ENCODE measurements at regions not wholly inside any gene's neighbourhood (a gene's known extent, or its start where the extent isn't known, plus 50 kb on each side); places are given as distances from the start of the nearest gene placed in this dataset.

DNA sequence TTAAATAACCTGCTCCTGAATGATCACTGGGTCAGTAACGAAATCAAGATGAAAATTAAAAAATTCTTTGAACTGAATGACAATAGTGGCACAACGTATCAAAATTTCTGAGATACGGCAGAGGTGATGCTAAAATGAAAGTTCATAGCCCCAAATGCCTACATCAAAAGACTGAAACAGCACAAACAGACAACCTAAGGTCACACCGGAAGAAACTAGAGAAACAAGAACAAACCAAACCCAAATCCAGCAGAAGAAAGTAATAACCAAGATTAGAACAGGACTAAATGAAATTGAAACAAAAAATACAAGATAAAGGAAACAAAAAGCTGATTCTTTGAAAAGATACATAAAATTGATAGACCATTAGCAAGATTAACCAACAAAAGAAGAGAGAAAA is 324.1 kb downstream of the RBM26 start:
- TF ChIP-seq, protein P1, sequence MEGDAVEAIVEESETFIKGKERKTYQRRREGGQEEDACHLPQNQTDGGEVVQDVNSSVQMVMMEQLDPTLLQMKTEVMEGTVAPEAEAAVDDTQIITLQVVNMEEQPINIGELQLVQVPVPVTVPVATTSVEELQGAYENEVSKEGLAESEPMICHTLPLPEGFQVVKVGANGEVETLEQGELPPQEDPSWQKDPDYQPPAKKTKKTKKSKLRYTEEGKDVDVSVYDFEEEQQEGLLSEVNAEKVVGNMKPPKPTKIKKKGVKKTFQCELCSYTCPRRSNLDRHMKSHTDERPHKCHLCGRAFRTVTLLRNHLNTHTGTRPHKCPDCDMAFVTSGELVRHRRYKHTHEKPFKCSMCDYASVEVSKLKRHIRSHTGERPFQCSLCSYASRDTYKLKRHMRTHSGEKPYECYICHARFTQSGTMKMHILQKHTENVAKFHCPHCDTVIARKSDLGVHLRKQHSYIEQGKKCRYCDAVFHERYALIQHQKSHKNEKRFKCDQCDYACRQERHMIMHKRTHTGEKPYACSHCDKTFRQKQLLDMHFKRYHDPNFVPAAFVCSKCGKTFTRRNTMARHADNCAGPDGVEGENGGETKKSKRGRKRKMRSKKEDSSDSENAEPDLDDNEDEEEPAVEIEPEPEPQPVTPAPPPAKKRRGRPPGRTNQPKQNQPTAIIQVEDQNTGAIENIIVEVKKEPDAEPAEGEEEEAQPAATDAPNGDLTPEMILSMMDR (IDR thresholded peaks at IDR 0.05; ENCODE audit: control insufficient read depth, insufficient read depth, low read depth, low read length, missing control alignments) = no peak
- H3K4me3 ChIP-seq (ENCODE audit: control insufficient read depth, low read depth, low read length) = no peak overlapping the region
- DNase-seq (ENCODE audit: low read depth) = no peak

DNA sequence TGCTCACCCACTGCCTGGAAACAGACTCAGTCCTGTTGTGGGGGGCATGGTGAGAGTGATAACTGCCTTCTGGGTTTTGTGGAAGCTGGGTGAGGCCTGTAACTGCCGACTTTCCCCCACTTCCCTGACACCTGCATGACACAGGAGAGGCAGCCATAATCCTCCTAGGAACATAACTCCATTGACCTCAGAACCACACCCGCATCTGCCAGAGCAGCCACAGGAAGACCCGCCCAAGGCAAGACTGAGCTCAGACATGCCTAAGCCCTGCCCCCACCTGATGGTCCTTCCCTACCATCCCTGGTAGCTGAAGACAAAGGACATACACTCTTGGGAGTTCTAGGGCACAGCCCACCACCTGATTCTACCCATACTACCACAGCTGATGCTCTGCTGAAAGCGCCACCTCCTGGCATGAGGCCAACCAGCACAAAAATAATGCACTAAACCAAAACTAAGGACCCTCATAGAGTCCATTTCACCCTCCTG is 326.7 kb downstream of the RBM26 start:
- no peak for DNase-seq (ENCODE audit: low read depth)
- no peak overlapping the region for H3K4me3 ChIP-seq (ENCODE audit: control insufficient read depth, low read depth, low read length)

DNA sequence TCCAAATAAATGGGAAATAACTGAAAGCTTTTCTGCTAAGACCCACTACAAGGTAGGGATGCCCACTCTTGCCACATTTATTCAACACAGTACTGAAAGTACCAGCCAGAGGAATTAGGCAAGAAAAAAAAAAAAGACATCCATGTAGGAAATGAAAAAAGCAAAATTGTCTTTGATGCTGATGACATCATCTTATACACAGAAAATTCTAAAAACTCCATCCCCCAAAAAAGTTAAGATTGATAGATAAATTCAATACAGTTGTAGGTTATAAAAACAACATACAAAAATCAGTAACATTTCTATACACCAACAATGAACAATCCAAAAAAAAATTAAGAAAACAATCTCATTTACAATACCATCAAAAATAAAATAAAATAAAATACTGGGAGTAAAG is 330.4 kb downstream of the RBM26 start:
- H3K4me3 ChIP-seq (ENCODE audit: control insufficient read depth, low read depth, low read length) = no peak overlapping the region
- no peak for DNase-seq (ENCODE audit: low read depth)
- TF ChIP-seq, protein P1 (IDR thresholded peaks at IDR 0.05; ENCODE audit: control insufficient read depth, insufficient read depth, low read depth, low read length, missing control alignments) = no peak

More for the DNA sequence above, 326.7 kb downstream of the RBM26 start:
- TF ChIP-seq, protein P1 (IDR thresholded peaks at IDR 0.05; ENCODE audit: control insufficient read depth, insufficient read depth, low read depth, low read length, missing control alignments) = no peak

DNA sequence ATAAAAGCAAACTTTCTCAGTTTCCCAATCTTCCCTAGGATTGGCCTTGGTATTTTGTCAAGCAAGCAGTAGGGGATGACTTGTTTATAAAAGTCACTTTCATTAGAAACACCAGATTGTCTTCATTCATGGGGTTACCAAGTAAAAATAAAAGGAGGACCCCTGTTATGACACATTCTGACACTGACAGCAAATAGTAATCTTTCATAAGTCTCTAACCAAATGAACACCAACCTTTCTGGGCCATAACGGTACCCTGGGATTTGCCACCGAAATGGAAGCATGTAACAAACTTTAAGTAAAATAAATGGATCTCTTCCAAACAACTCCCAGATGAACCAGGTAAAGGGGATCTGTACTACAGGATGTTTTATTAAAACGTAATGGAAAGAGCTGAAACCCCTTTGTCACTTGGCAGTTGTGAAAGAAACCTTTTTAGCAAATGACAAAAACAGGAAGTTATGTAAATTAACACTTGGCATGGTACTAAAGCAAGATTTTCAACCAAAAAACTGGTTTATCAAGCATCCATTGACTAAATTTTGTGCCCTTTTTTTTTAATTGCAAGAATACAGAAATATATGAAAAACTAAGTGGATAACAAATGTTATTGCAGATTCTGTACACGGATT is 335.6 kb downstream of the RBM26 start:
- TF ChIP-seq, protein P1 (IDR thresholded peaks at IDR 0.05; ENCODE audit: control insufficient read depth, insufficient read depth, low read depth, low read length, missing control alignments) = no peak
- no peak overlapping the region for H3K4me3 ChIP-seq (ENCODE audit: control insufficient read depth, low read depth, low read length)
- no peak for DNase-seq (ENCODE audit: low read depth)

DNA sequence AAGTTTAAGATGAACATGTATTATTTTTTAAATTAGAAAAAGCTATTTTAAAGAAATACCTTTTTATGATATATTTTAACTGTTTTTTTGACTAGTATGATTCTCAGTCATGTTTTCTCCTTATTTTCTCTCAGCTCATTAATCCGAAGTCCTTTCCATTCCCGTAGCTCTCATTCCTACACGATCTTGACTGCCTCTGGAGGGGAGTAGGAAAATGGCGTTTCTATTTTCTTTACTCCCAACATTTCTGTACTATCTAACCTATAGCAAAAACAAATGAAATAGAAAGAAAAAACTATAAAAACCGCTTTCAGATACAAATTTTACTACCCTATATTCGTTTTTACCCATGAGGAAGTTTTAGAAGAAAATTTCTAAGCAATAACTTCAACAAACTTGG is 343.8 kb downstream of the RBM26 start:
- no peak overlapping the region for H3K4me3 ChIP-seq (ENCODE audit: control insufficient read depth, low read depth, low read length)
- TF ChIP-seq, protein P1 (IDR thresholded peaks at IDR 0.05; ENCODE audit: control insufficient read depth, insufficient read depth, low read depth, low read length, missing control alignments) = no peak
- no peak for DNase-seq (ENCODE audit: low read depth)

DNA sequence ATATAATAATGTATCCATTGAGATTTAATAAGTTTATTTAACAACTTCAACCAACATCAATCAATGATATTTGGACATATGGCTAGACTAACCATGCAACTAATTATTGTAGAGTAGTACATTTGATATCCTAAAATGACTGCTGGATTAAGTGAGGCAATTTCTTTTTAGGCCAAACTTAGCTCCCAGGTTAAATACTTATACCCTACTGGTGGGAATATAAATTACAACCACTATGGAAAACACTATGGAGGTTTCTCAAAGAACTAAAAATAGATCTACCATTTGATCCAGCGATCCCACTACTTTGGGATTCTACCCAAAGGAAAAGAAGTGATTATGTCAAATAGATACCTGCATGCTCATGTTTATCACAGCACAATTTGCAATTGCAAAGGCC is 345.8 kb downstream of the RBM26 start:
- no peak for DNase-seq (ENCODE audit: low read depth)
- no peak overlapping the region for H3K4me3 ChIP-seq (ENCODE audit: control insufficient read depth, low read depth, low read length)
- TF ChIP-seq, protein P1 (IDR thresholded peaks at IDR 0.05; ENCODE audit: control insufficient read depth, insufficient read depth, low read depth, low read length, missing control alignments) = no peak
